Left forelimb (tissue), 1 donor: ENCODE measurements at regions not wholly inside any gene's neighbourhood (a gene's known extent, or its start where the extent isn't known, plus 50 kb on each side); places are given as distances from the start of the nearest gene placed in this dataset.

ENCODE experiments used
- DNase-seq: peaks from one replicate; pipeline ENCODE4 v3.0.0-alpha.2; 2018; ENCODE audit warnings: low spot score

- DNase-seq = peak; percentile 45
These were observed 165.5 kb downstream of the FBLN2 start for GRCh38 chr3:13714251-13714916.

DNA sequence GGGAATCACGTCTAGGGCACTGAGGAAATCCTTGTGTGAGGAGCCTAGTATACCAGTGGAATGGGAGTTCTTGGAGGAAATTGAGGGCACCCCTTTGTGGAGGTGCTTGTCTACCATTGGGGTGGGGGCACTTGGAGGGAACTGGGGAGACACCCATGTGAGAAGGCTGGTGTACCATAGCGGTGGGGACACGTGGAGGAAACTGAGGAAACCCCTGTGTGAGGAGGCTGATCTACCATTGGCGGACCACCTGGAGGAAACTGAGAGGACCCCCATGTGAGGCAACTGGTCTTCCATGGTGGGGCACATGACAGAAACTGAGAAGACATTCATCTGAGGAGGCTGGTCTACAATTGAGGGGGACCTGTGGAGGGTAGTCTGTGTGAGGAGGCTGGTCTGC is 164.5 kb downstream of the FBLN2 start:
- peak; percentile 30 for DNase-seq

DNA sequence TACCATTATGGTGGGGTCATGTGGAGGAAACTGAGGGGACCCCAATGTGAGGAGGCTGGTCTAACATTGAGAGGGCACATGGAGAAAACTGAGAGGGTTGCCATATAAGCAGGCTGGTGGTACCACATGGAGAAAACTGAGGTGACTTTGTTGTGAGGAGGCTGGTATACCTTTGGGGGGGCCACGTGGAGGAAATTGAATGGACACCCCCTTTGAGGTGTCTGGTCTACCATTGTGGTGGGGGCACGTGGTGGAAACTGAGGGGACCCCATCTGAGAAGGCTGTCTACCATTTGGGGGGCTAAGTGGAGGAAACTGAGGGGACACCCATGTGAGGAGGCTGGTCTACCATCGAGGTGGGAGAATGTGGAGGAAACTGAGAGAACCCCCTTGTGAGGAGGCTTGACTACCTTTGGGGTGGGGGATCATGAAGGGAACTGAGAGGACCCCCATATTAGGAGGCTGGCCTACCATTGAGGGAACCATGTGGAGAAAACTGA is 163.8 kb downstream of the FBLN2 start:
- DNase-seq = peak; percentile 31

- peak; percentile 22 for DNase-seq
These were observed 163.2 kb downstream of the FBLN2 start for GRCh38 chr3:13711911-13712650.

DNA sequence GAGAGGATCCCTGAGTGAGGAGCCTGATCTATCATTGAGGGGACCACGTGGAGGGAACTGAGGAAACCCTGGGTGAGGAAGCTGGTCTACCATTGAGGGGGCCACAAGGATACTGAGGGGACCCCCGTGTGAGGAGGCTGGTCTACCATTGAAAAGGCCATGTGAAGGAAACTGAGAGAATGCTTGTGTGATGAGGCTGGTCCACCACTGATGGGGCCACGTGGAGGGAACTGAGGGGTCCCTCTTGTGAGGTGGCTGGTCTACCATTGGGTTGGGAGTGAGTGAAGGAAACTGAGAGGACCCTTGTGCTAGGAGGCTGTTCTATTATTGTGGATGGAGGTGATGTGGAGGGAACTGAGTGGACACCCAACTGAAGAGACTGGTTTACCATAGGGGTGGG is 161.3 kb downstream of the FBLN2 start:
- DNase-seq = peak; percentile 23

DNA sequence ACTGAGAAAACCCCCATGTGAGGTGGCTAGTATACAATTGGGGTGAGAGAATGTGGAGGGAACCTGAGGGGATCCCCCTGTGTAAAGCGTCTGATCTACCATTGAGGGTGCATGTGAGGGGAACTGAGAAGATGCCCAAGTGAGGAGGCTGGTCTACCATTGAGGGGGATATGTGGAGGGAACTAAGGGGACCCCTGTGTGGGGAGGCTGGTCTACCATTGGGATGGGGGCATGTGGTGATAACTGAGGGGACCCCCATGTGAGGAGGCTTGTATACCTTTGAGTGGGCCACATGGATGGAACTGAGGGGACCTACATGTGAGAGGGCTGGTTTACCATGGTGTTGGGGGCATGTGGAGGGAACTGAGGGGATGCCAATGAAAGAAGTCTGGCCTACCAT is 160.8 kb downstream of the FBLN2 start:
- DNase-seq = peak; percentile 23

DNA sequence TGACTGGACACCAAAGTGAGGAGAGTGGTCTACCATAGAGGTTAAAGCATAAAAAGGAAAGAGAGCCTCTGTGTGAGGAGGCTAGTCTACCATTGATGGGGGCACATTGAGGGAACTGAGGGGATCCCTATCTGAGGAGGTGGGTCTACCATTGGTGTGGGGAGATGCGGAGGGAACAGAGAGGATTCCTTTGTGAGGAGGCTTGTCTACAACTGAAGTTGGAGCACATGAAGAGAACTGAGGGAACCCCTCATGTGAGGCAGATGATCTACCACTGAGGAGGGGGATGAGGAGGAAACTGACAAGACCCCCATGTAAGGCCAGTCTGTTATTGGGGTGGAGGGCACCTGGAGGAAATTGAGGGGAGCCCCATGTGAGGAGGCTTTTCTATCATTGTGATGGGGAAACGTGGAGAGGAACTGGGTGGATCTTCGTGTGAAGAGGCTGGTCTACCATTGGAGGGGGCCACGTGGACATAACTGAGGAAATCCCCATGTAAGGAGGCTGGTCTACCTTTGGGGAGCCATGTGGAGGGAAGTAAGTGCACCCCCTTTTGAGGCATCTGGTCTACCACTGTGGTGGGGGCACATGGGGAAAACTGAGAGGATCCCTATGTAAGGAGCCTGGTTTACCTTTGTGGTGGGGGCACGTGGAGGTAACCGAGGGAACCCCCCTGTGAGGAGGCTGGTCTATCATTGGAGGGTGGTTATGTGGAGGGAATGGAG is 160.1 kb downstream of the FBLN2 start:
- peak; percentile 36 for DNase-seq

- DNase-seq = peak; percentile 22
These were observed 159.4 kb downstream of the FBLN2 start for GRCh38 chr3:13708301-13708700.

DNA sequence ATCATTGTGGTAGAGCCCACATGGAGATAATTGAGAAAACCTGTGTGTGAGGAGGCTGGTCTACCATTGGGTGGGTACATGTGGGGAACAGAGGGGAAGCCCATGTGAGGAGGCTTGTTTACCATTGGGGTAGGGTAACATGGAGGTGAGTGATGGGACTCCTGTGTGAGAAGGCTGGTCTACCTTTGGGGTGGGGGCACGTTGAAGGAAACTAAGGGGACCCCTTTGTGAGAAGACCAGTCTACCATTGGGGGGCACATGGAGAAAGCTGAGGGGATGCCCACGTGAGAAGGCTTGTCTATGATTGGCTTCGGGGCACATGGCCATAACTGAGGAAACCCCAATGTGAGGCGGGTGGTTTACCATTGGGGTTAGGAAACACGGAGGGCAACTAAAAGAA is 158.5 kb downstream of the FBLN2 start:
- DNase-seq = no peak

DNA sequence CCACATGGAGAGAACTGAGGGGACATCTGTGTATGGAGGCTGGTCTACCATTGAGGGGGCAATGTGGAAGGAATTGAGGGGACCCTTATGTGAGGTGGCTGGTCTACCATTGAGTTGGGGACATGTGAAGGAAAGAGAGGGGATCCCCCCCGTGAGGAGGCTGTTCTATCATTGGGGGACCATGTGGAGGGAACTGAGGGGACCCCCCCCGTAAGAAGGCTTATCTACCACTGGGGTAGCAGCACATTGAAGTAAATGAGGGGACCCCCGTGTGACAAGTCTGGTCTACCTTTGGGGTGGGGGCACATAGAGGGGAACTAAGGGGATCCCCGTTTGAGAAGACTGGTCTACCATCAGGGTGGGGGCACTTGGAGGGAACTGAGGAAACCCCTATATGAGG is 158.0 kb downstream of the FBLN2 start:
- DNase-seq = peak; percentile 20

DNA sequence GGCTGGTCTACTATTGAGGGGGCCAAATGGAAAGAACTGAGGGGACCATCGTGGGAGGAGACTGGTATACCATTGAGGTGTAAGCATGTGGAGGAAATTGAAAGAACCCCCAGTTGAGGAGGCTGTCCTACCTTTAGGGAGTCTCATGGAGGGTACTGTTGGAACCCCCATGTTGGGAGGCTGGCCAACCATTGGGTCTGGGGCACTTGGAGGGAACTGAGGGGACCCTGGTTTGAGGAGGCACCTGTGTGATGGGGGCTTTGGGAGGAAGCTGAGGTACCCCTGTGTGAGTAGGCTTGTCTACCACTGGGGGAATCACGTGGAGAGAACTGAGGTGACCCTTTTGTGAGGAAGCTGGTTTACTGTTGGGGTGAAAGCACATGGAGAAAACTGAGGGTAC is 157.5 kb downstream of the FBLN2 start:
- DNase-seq = peak; percentile 28

DNA sequence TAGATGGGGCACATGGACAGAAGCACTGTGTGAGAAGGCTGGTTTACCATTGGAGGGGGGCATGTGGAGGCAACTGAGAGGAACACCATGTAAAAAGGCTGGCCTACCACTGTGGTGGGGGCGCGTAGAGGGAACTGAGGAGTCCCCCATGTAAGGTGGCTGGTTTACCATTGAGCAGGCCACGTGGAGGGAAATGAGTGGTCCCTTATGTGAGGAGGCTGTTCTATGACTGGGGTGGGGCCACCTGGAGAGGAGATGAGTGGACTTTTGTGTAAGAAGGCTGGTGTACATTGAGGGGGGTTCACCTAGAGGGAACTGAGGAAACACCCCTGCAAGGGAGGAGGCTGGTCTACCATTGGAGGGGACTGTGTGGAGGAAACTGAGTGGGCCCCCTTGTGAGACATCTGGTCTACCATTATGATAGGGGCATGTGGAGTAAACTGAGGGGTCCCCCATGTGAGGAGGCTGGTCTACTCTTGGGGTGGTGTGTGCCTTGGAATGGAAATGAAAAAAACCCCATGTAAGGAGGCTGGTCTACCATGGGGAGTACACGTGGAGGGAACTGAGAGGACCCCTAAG is 156.9 kb downstream of the FBLN2 start:
- DNase-seq = peak; percentile 26

- DNase-seq = peak; percentile 26
These were observed 156.1 kb downstream of the FBLN2 start for GRCh38 chr3:13705051-13705450.

GRCh38 chr3:13704174-13704573 is 155.2 kb downstream of the FBLN2 start:
- peak; percentile 1 for DNase-seq

- peak; percentile 36 for DNase-seq
These were observed 154.1 kb downstream of the FBLN2 start for GRCh38 chr3:13703071-13703470.

- DNase-seq = peak; percentile 51
These were observed 153.4 kb downstream of the FBLN2 start for GRCh38 chr3:13702286-13702685.

DNA sequence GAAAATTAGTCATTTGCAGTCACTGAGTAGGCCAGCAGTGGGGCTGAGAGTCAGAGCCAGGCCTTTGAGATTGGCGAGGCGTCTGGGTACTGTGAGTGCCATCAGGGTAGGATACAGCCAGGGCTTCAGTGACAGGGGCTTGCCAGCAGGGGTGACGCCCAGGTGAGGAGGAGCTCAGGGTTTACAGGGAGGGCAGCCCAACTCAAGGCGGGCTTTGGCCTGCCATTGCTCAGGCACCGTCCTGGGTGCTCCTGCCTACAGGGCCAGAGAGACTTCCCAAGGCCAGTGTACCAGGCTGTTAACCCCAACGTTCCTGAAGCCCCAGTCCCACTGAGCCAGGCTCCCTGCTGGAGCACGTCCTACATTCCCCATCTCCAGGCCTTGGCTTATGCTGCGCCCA is 152.0 kb downstream of the FBLN2 start:
- no peak for DNase-seq

DNA sequence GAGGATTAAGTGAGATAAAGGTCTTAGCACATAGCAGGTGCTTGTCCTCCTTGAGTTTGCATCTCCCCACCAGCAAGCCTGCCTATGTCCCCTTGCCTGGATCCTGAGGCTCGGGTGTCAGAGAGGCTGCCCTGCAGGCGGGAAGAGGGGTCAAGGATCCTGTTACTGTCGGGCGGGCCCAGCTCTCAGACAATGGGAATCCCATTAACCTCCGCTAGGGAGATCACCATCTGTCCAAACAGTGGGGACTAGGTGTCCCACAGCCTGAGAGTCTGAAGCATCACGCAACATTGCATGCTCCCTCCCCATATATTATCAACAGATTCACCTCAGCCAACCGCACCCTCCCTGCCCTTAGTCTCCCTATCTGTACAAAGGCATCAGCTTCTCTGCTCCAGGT is 151.4 kb downstream of the FBLN2 start:
- no peak for DNase-seq

DNA sequence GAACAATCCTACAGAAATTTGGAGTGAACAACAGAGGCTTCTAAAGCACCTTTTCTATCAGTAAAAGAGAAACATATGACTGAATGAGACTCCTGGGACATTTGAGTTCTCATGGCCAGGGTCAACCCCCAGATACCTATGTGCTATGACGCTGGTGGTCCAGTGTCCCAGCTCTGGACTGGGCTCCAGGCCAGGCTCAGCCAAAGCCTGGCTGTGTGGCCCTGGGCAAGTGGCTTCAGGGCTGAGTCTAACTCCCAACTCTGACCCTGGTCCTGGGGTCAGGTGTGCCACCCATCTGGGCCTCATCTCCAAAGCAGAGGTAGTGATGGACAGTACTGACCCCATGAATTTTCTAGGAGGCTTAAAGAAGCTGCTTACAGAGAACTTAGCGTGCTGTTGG is 147.8 kb downstream of the FBLN2 start:
- no peak for DNase-seq

GRCh38 chr3:13693441-13693840 is 144.5 kb downstream of the FBLN2 start:
- no peak for DNase-seq

- DNase-seq = no peak
These were observed 141.7 kb downstream of the FBLN2 start for GRCh38 chr3:13690636-13691035.
